ENCODE measurements at regions not wholly inside any gene's neighbourhood (a gene's known extent, or its start where the extent isn't known, plus 50 kb on each side); places are given as distances from the start of the nearest gene placed in this dataset.

DNA sequence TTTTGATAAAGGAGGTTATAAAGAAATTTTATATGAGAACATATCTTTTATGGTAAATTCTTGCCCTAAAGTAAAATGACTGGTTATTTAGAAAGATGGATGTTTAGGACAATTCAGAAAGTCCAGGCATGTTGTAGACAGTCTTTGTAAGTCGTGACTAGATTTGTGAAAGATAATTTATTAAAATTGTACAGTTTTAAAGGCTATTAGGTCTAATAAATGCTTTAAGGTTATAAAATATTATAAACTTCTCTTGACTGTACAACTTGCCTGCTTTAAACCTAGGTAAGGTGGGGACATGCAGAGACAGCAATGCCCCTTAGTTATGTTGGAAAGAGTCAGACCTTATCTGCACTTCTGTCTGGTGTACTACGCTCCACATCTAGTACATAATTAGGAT lies 933.5 kb downstream of the SI start:
- Histone ChIP-seq H3K9me2 (replicated peaks; ENCODE audit: control insufficient read depth, low read length) (no peaks in the 10 kb centered on the region), H3K4me3 (ENCODE audit: low read length) (no peak overlapping the region), H3K27me3 (ENCODE audit: control insufficient read depth, low read length) (no peaks in the 10 kb centered on the region), H3K79me2 (ENCODE audit: control insufficient read depth, low read length) (no peaks in the 10 kb centered on the region), H3K4me2 (ENCODE audit: low read length) (no peak overlapping the region), H3K4me1 (ENCODE audit: control insufficient read depth, low read length) (no peaks in the 10 kb centered on the region), H3F3A (ENCODE audit: control insufficient read depth, insufficient read depth) (no peaks in the 10 kb centered on the region), H3K27ac (ENCODE audit: low read depth, low read length) (no peak overlapping the region), H3K36me3 (ENCODE audit: control insufficient read depth, low read length) (no peaks in the 10 kb centered on the region), H3K9me3 (ENCODE audit: control insufficient read depth, insufficient read depth, low read length) (peaks cover 13% of the 10 kb centered on the region; the same call in 1 of the 2 replicates), H4K20me1 (ENCODE audit: control insufficient read depth, insufficient read depth, low read depth, low read length) (no peaks in the 10 kb centered on the region)
- no peak for TF ChIP-seq EZH2phosphoT487 (IDR thresholded peaks at IDR 0.05; ENCODE audit: borderline replicate concordance, low read length)
- no peak for TF ChIP-seq CTCF (IDR thresholded peaks at IDR 0.05; ENCODE audit: low read depth, low read length, poor library complexity, severe bottlenecking)

DNA sequence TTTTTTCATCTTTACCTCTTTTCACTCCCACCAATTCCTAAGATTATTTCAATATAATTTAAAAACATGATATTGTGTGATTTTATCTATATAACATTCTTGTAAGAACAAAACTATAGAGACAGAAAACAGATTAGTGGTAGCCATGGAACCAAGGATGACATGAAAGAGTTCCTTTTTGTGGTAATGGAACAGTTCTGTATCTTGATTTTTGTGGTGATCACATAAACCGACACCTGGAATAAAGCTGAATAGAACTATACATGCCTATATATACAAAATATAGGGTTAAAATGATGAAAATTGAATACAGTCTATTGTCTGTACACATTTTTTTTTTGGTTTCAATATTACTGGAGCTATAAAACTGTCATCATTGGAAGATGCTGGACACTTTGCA lies 945.4 kb downstream of the SI start:
- Histone ChIP-seq H3K79me2 (ENCODE audit: control insufficient read depth, low read length) (no peaks in the 10 kb centered on the region), H4K20me1 (ENCODE audit: control insufficient read depth, insufficient read depth, low read depth, low read length) (no peaks in the 10 kb centered on the region), H3K4me3 (ENCODE audit: low read length) (no peak overlapping the region), H3K27ac (ENCODE audit: low read depth, low read length) (no peak overlapping the region), H3K9me3 (ENCODE audit: control insufficient read depth, insufficient read depth, low read length) (no peaks in the 10 kb centered on the region), H3K4me2 (ENCODE audit: low read length) (no peak overlapping the region), H3K9me2 (replicated peaks; ENCODE audit: control insufficient read depth, low read length) (no peaks in the 10 kb centered on the region; the same call in 1 of the 2 replicates), H3F3A (ENCODE audit: control insufficient read depth, insufficient read depth) (no peaks in the 10 kb centered on the region), H3K4me1 (ENCODE audit: control insufficient read depth, low read length) (no peaks in the 10 kb centered on the region), H3K27me3 (ENCODE audit: control insufficient read depth, low read length) (no peaks in the 10 kb centered on the region), H3K36me3 (ENCODE audit: control insufficient read depth, low read length) (no peaks in the 10 kb centered on the region)
- TF ChIP-seq CTCF (IDR thresholded peaks at IDR 0.05; ENCODE audit: low read depth, low read length, poor library complexity, severe bottlenecking) (no peak), EZH2phosphoT487 (IDR thresholded peaks at IDR 0.05; ENCODE audit: borderline replicate concordance, low read length) (no peak)

- no peak for TF ChIP-seq EZH2phosphoT487 (IDR thresholded peaks at IDR 0.05; ENCODE audit: borderline replicate concordance, low read length)
- no peak for TF ChIP-seq CTCF (IDR thresholded peaks at IDR 0.05; ENCODE audit: low read depth, low read length, poor library complexity, severe bottlenecking)
- no peaks in the 10 kb centered on the region for H3K4me1 ChIP-seq (ENCODE audit: control insufficient read depth, low read length)
Measured at GRCh38 chr3:164113371-164114332, 964.6 kb downstream of the SI start.

More at GRCh38 chr3:164113371-164114332, 964.6 kb downstream of the SI start:
- H3K79me2 ChIP-seq (ENCODE audit: control insufficient read depth, low read length): no peaks in the 10 kb centered on the region
- no peaks in the 10 kb centered on the region for H3K9me2 ChIP-seq (replicated peaks; ENCODE audit: control insufficient read depth, low read length)
- H3K36me3 ChIP-seq (ENCODE audit: control insufficient read depth, low read length): no peaks in the 10 kb centered on the region
- no peak overlapping the region for H3K4me3 ChIP-seq (ENCODE audit: low read length)
- H3K27ac ChIP-seq (ENCODE audit: low read depth, low read length): no peak overlapping the region
- no peaks in the 10 kb centered on the region for H3K27me3 ChIP-seq (ENCODE audit: control insufficient read depth, low read length)
- H4K20me1 ChIP-seq (ENCODE audit: control insufficient read depth, insufficient read depth, low read depth, low read length): no peaks in the 10 kb centered on the region
- H3K9me3 ChIP-seq (ENCODE audit: control insufficient read depth, insufficient read depth, low read length): no peaks in the 10 kb centered on the region
- no peaks in the 10 kb centered on the region for H3F3A ChIP-seq (ENCODE audit: control insufficient read depth, insufficient read depth)
- H3K4me2 ChIP-seq (ENCODE audit: low read length): no peak overlapping the region

All from DOHH2 (cell line).